K562 (cell line): ENCODE measurements at regions not wholly inside any gene's neighbourhood (a gene's known extent, or its start where the extent isn't known, plus 50 kb on each side); places are given as distances from the start of the nearest gene placed in this dataset.
A peak's percentile ranks its signal among the peaks of the same experiment; 100 is the strongest.

ENCODE experiments used
- ATAC-seq: fragments of 200-7000 bp; cut with Tn5 transposase; 3 replicates; pipeline ENCODE4 v1.9.1; 2020; ENCODE audit warnings: moderate library complexity
- BruUV-seq: library from RNA; stranded (reverse); fragments of 400-500 nt; replicated peaks from 2 replicates; lab custom pipeline; 2021; lab: Mats Ljungman, UMichigan
- CTCF ChIA-PET: fragments of 300-600 bp; formaldehyde crosslinking; extraction: SDS; loops from one replicate; lab custom pipeline; 2021; ENCODE audit warnings: low intra/inter-chr PET ratio; lab: Yijun Ruan, JAX
- POLR2A ChIA-PET: fragments of 300-600, 350-650 bp; sonication (Branson Sonifier 250); formaldehyde crosslinking; extraction: SDS; loops from one replicate; lab custom pipeline; 2021; ENCODE audit warnings: antibody characterized with exemption, inconsistent platforms; lab: Yijun Ruan, JAX
- DNase-seq, 4 experiments: peaks; one replicate each; pipeline versions ENCODE4 v3.0.0 to v3.0.0-alpha.2; 2011 to 2018; ENCODE audit warnings: low spot score in 3 of 4, mixed read lengths in 3 of 4; ENCODE audit errors: extremely low read depth in 1 of 4
- FAIRE-seq: peaks from 2 replicates; lab custom pipeline; 2011; peaks lifted over from hg19 to GRCh38; lab: Jason Lieb, UNC
- H2AFZ ChIP-seq: 2 replicates; pipeline ENCODE4 v1.6.0; 2011; ENCODE audit warnings: low read depth, low read length, control low read depth, inconsistent platforms
- H3K27ac ChIP-seq: fragments of 200-600 bp; 3 replicates; pipeline ENCODE4 v1.8.0; 2011; ENCODE audit warnings: low read depth, mild to moderate bottlenecking, control low read depth, inconsistent platforms, low read length, moderate library complexity, mixed read lengths; ENCODE audit errors: extremely low read depth
- H3K27me3 ChIP-seq, 2 experiments: fragments of 300-600 bp in 1 of 2; 2 replicates in 1 of 2; 3 replicates in 1 of 2; pipeline versions ENCODE4 v1.6.0 to v1.8.0; 2011; ENCODE audit warnings: inconsistent platforms in 2 of 2, low read length in 2 of 2, mild to moderate bottlenecking in 1 of 2, mixed read lengths in 1 of 2, moderate library complexity in 1 of 2; ENCODE audit not compliant: control insufficient read depth in 2 of 2, insufficient read depth in 2 of 2
- H3K36me3 ChIP-seq: fragments of 300-600 bp; 3 replicates; pipeline ENCODE4 v1.8.0; 2011; ENCODE audit warnings: mild to moderate bottlenecking, low read length, inconsistent platforms; ENCODE audit not compliant: control insufficient read depth, insufficient read depth
- H3K4me1 ChIP-seq, 2 experiments: fragments of 200-600 bp in 1 of 2; replicated peaks in 1 of 2; 2 replicates in 1 of 2; 3 replicates in 1 of 2; pipeline versions ENCODE4 v1.5.1 to v1.8.0; 2011; ENCODE audit warnings: inconsistent platforms in 2 of 2, low read length in 2 of 2, mild to moderate bottlenecking in 1 of 2, mixed read lengths in 1 of 2, moderate library complexity in 1 of 2; ENCODE audit not compliant: control insufficient read depth in 2 of 2, insufficient read depth in 2 of 2
- H3K4me2 ChIP-seq: 2 replicates; pipeline ENCODE4 v1.6.1; 2011; ENCODE audit warnings: low read length, control low read depth, inconsistent platforms, mixed read lengths; ENCODE audit not compliant: insufficient read depth
- H3K4me3 ChIP-seq: fragments of 200-600 bp; sonication (generic), shearing (Covaris generic); 2 replicates; pipeline ENCODE4 v1.5.1; 2016; ENCODE audit warnings: control low read depth, inconsistent platforms
- H3K79me2 ChIP-seq: fragments of 200-600 bp; 3 replicates; pipeline ENCODE4 v1.8.0; 2011; ENCODE audit warnings: low read length, inconsistent platforms; ENCODE audit not compliant: control insufficient read depth, insufficient read depth
- H3K9ac ChIP-seq, 2 experiments: 2 replicates each; pipeline versions ENCODE4 v1.6.0 to v1.6.1; 2011; ENCODE audit warnings: low read depth in 2 of 2, low read length in 2 of 2, control low read depth in 1 of 2, inconsistent platforms in 1 of 2, mild to moderate bottlenecking in 1 of 2, mixed read lengths in 1 of 2; ENCODE audit not compliant: insufficient read depth in 1 of 2
- H3K9me1 ChIP-seq: one replicate; pipeline ENCODE4 v1.6.0; 2011; ENCODE audit warnings: inconsistent platforms, mild to moderate bottlenecking, low read length, moderate library complexity; ENCODE audit not compliant: control insufficient read depth, insufficient read depth
- H3K9me3 ChIP-seq: replicated peaks from 2 replicates; pipeline ENCODE4 v1.5.1; 2011; ENCODE audit warnings: low read depth, low read length, inconsistent platforms; ENCODE audit not compliant: control insufficient read depth, insufficient read depth
- H4K20me1 ChIP-seq: replicated peaks from 2 replicates; pipeline ENCODE4 v1.6.1; 2011; ENCODE audit warnings: low read length, inconsistent platforms, mixed read lengths; ENCODE audit not compliant: control insufficient read depth, insufficient read depth
- ELF1 ChIP-seq: fragments of 200-800 bp; sonication (Bioruptor generic); IDR thresholded peaks from 2 replicates; pipeline ENCODE4 v1.6.1; 2016; ENCODE audit warnings: missing genetic modification characterization, missing compliant biosample characterization
- ESRRA ChIP-seq: fragments of 450-650 bp; IDR thresholded peaks from 2 replicates; pipeline ENCODE4 v1.6.1; 2014; ENCODE audit warnings: low read depth, mild to moderate bottlenecking, moderate library complexity, borderline replicate concordance
- FOSL1 ChIP-seq: fragments of 200-800 bp; sonication (Bioruptor generic); conservative IDR thresholded peaks from 2 replicates; pipeline ENCODE4 v1.6.1; 2016; ENCODE audit warnings: missing genetic modification characterization, missing compliant biosample characterization
- HMG20A ChIP-seq: fragments of 450-650 bp; formaldehyde crosslinking; conservative IDR thresholded peaks from 2 replicates; pipeline ENCODE4 v1.4.0; 2020; ENCODE audit warnings: mild to moderate bottlenecking, mixed read lengths
- MTA3 ChIP-seq: fragments of 450-650 bp; formaldehyde crosslinking; IDR thresholded peaks from 2 replicates; pipeline ENCODE4 v1.6.1; 2017; ENCODE audit warnings: mild to moderate bottlenecking, borderline replicate concordance
- STAT5A ChIP-seq: IDR thresholded peaks from 2 replicates; pipeline ENCODE4 v1.6.1; 2012; ENCODE audit warnings: low read length, inconsistent platforms, borderline replicate concordance
- TARDBP ChIP-seq: fragments of 450-650 bp; IDR thresholded peaks from 2 replicates; pipeline ENCODE4 v1.6.1; 2016
- TEAD1 ChIP-seq, 2 experiments: fragments of 450-650 bp in 1 of 2; sonication (generic) in 1 of 2; formaldehyde crosslinking; IDR thresholded peaks; 2 replicates each; pipeline versions ENCODE4 v1.4.0 to v1.8.0; 2020 to 2022; ENCODE audit warnings: mild to moderate bottlenecking in 2 of 2, missing genetic modification reagents in 1 of 2
- ZNF263 ChIP-seq: sonication (generic); formaldehyde crosslinking; IDR thresholded peaks from 2 replicates; pipeline ENCODE4 v1.8.0; 2022; ENCODE audit warnings: mild to moderate bottlenecking, missing genetic modification reagents, borderline replicate concordance
- ZNF444 ChIP-seq: fragments of 250-450 bp; sonication (Bioruptor Pico); IDR thresholded peaks from 2 replicates; pipeline ENCODE4 v1.4.0; 2020; ENCODE audit warnings: mild to moderate bottlenecking, moderate library complexity
- WGBS: fragments of 100-300 bp; shearing (Covaris generic); methylation state at CpG from one replicate; pipeline ENCODE4 v1.1.6; 2016; ENCODE audit warnings: low coverage, mixed read lengths; ENCODE audit not compliant: insufficient coverage; ENCODE audit errors: missing lambda C conversion rate; 5-methylcytosine and 5-hydroxymethylcytosine counted together
- in situ Hi-C: fragments of 300-500 bp; cut with MboI; formaldehyde crosslinking; loops from 4 replicates; pipeline ENCODE4 v1.15.0; 2018; ENCODE audit warnings: inconsistent platforms, mixed read lengths
- intact Hi-C: fragments of 100-400 bp; cut with micrococcal nuclease; formaldehyde crosslinking; loops from 2 replicates; pipeline ENCODE4 v1.14.2; 2022
- TF ChIP-seq, protein P1 (sequence below): fragments of 200-400 bp; formaldehyde crosslinking; IDR thresholded peaks from 2 replicates; pipeline ENCODE4 v1.6.1; 2017; ENCODE audit warnings: mild to moderate bottlenecking, low read depth, low read length, moderate library complexity
- TF ChIP-seq, protein P2 (sequence below): fragments of 250-450 bp; sonication (Bioruptor Pico); IDR thresholded peaks from 2 replicates; pipeline ENCODE4 v1.5.0; 2020; ENCODE audit warnings: mild to moderate bottlenecking

DNA sequence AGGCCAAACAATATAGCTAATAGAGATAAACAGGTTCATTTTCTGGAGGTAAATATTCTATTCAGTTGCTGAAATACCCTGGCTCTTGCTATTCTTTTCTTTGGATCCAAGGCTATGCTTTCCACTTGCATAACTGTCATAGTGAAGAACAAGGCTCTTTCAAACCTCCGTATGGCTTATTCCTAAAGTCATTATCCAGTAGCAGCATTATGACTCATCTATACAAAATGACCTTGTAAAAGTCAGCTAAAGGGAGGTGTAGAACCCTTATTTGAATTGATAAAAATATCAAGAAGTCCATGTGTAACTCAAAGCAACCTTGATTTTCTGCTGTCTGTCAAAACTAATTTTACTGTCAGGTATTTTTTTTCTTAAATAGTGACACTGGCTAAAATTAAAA, 447.8 kb downstream of the PLK2 start (continued):
- TF ChIP-seq FOSL1 (tag) = peak; percentile 35

DNA sequence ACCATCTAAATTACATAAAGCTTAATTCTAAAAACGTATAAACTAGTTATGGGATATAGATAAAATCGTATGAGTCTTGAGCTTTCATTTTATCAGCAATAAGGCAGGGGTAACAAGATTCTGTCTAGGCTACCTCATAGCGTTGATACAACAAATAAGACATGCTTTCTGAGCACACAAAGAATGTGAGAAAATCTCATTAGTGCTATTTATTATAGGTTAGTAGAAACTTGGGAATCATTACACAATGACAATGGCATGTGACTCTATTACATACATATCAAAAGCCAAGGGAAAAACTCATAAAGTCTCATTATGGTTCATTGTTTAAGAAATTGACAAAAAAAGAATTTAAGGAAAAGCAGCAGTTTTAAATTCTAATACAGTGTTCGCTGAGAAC, 448.6 kb downstream of the PLK2 start:
- H2AFZ ChIP-seq = no peak overlapping the region
- ChIA-PET POLR2A (no interaction called here), CTCF (no interaction called here)
- in situ Hi-C loops = no loop called here
- DNase-seq (no peak), FAIRE-seq (no peak), ATAC-seq (no peak)
- peaks cover 0 to 9% of the 10 kb centered on the region in 2 experiments; a peak in 3 of 5 replicates for H3K4me1 ChIP-seq
- H3K4me3 ChIP-seq = no peak overlapping the region
- H3K36me3 ChIP-seq = no peaks in the 10 kb centered on the region
- no peak overlapping the region for H3K4me2 ChIP-seq
- no peak overlapping the region for H3K27ac ChIP-seq
- no peaks in the 10 kb centered on the region for H4K20me1 ChIP-seq
- H3K9ac ChIP-seq = no peak overlapping the region
- no TSS peak for BruUV-seq
- TF ChIP-seq ELF1 (tag) (no peak), STAT5A (no peak), MTA3 (no peak), ZNF263 (CRISPR knock-in tag) (no peak), HMG20A (CRISPR knock-in tag) (no peak), ZNF444 (no peak), TARDBP (no peak), ESRRA (no peak), TEAD1 (CRISPR knock-in tag; IDR thresholded peaks at IDR 0.05) (no peak)
- TF ChIP-seq, protein P1, sequence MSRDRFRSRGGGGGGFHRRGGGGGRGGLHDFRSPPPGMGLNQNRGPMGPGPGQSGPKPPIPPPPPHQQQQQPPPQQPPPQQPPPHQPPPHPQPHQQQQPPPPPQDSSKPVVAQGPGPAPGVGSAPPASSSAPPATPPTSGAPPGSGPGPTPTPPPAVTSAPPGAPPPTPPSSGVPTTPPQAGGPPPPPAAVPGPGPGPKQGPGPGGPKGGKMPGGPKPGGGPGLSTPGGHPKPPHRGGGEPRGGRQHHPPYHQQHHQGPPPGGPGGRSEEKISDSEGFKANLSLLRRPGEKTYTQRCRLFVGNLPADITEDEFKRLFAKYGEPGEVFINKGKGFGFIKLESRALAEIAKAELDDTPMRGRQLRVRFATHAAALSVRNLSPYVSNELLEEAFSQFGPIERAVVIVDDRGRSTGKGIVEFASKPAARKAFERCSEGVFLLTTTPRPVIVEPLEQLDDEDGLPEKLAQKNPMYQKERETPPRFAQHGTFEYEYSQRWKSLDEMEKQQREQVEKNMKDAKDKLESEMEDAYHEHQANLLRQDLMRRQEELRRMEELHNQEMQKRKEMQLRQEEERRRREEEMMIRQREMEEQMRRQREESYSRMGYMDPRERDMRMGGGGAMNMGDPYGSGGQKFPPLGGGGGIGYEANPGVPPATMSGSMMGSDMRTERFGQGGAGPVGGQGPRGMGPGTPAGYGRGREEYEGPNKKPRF = no peak
- TF ChIP-seq, protein P2, sequence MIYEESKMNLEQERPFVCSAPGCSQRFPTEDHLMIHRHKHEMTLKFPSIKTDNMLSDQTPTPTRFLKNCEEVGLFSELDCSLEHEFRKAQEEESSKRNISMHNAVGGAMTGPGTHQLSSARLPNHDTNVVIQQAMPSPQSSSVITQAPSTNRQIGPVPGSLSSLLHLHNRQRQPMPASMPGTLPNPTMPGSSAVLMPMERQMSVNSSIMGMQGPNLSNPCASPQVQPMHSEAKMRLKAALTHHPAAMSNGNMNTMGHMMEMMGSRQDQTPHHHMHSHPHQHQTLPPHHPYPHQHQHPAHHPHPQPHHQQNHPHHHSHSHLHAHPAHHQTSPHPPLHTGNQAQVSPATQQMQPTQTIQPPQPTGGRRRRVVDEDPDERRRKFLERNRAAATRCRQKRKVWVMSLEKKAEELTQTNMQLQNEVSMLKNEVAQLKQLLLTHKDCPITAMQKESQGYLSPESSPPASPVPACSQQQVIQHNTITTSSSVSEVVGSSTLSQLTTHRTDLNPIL = no peak
- no peaks in the 10 kb centered on the region for H3K9me1 ChIP-seq
- H3K27me3 ChIP-seq = no peaks in the 10 kb centered on the region
- no peaks in the 10 kb centered on the region for H3K9me3 ChIP-seq
- no peaks in the 10 kb centered on the region for H3K79me2 ChIP-seq
- WGBS = 20% methylated on average over 4 of the region's 4 CpGs
- intact Hi-C loops = no loop called here
